C4-2B (cell line): ENCODE measurements at regions not wholly inside any gene's neighbourhood (a gene's known extent, or its start where the extent isn't known, plus 50 kb on each side); places are given as distances from the start of the nearest gene placed in this dataset.

Experiments used
- H3K27ac ChIP-seq: fragments of 450-650 bp; 2 replicates; pipeline ENCODE4 v1.5.1; 2017
- ZFX ChIP-seq: fragments of 450-650 bp; IDR thresholded peaks from 2 replicates; pipeline ENCODE4 v1.6.1; 2017
- TF ChIP-seq, protein P1 (sequence below): fragments of 450-650 bp; conservative IDR thresholded peaks from 2 replicates; pipeline ENCODE4 v1.5.1; 2017; ENCODE audit warnings: mild to moderate bottlenecking

GRCh38 chr2:45131587-45131986 lies 122.3 kb upstream of the SIX2 start:
- H3K27ac ChIP-seq, result no peak overlapping the region
- TF ChIP-seq, protein P1, sequence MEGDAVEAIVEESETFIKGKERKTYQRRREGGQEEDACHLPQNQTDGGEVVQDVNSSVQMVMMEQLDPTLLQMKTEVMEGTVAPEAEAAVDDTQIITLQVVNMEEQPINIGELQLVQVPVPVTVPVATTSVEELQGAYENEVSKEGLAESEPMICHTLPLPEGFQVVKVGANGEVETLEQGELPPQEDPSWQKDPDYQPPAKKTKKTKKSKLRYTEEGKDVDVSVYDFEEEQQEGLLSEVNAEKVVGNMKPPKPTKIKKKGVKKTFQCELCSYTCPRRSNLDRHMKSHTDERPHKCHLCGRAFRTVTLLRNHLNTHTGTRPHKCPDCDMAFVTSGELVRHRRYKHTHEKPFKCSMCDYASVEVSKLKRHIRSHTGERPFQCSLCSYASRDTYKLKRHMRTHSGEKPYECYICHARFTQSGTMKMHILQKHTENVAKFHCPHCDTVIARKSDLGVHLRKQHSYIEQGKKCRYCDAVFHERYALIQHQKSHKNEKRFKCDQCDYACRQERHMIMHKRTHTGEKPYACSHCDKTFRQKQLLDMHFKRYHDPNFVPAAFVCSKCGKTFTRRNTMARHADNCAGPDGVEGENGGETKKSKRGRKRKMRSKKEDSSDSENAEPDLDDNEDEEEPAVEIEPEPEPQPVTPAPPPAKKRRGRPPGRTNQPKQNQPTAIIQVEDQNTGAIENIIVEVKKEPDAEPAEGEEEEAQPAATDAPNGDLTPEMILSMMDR, result no peak
- TF ChIP-seq ZFX, result no peak

DNA sequence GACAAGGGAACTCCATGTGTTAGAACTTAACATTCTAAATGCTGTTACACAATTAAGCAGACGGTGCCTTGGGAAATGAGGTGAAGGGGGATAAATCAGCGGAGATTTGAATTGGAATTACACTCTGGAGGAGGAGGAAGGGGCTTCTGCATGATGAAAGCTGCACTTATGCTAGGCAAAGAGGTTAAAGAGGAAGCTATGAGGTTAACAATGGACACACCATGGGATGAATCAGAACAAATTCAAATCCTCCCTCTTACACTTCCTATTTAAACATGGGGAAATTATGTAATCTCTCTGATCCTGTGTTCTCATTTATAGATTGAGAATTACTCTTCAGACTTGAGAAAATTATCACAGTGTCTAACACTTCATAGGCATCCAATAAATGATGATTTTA lies 121.5 kb upstream of the SIX2 start:
- H3K27ac ChIP-seq, result no peak overlapping the region
- TF ChIP-seq ZFX, result no peak
- TF ChIP-seq, protein P1, result no peak

DNA sequence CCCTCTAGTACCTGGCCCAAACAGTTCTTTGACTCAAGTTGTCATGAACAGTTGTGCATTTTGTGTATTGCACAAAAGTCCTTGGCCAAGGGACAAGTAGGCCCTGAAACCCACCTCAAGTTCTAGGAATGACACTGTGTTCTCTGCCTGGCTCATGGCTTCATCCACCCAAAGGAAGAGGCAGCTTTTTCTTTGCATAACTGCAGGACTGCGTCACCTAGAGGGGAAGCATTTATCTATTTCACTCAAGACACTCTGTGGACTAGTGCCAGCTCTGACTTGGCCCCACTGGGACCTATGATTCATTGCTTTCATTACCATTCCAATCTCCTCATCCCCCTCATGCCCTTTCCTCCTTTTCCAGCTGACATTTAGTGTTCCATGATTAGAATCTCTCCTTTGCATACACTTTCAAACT lies 119.3 kb upstream of the SIX2 start:
- TF ChIP-seq, protein P1, result no peak
- TF ChIP-seq ZFX, result no peak
- no peak overlapping the region for H3K27ac ChIP-seq

GRCh38 chr2:45127891-45128290 lies 118.6 kb upstream of the SIX2 start:
- TF ChIP-seq, protein P1, result no peak
- TF ChIP-seq ZFX, result no peak
- no peak overlapping the region for H3K27ac ChIP-seq

DNA sequence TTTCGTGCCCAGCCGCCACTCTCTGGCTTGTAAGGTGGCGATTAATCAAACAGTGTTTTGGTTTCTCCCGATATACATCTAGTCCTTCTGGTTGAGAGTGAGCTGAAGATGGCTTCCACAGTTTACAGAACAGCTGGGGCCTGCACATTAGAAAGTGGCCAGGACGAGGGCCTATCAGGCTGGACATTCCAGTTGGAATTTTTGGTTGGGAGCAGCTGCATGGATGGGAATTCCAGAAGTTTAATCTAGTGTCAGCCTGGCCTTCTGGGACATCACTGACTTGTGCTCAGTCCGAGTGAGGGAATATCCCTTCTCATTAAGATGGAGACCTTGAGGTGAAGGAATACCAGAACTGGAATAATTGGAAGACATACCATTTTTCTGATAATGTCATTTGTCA lies 118.1 kb upstream of the SIX2 start:
- no peak for TF ChIP-seq ZFX
- TF ChIP-seq, protein P1, result no peak
- no peak overlapping the region for H3K27ac ChIP-seq

GRCh38 chr2:45125232-45125631 lies 116.0 kb upstream of the SIX2 start:
- no peak overlapping the region for H3K27ac ChIP-seq
- TF ChIP-seq, protein P1, result no peak
- TF ChIP-seq ZFX, result no peak

GRCh38 chr2:45124456-45124855 lies 115.2 kb upstream of the SIX2 start:
- TF ChIP-seq ZFX, result no peak
- TF ChIP-seq, protein P1, result no peak

More at GRCh38 chr2:45124456-45124855, 115.2 kb upstream of the SIX2 start:
- no peak overlapping the region for H3K27ac ChIP-seq
